H9 (cell line): ENCODE measurements at regions not wholly inside any gene's neighbourhood (a gene's known extent, or its start where the extent isn't known, plus 50 kb on each side); places are given as distances from the start of the nearest gene placed in this dataset.
"Not testable (repeated sequence)": the region's sequence is repeated elsewhere in the genome, so short reads cannot be mapped to it uniquely, and the experiment has no call there.

Experiments used
- DNase-seq: peaks from one replicate; pipeline ENCODE4 v3.0.0-alpha.2; 2017
- H2AFZ ChIP-seq: one replicate; pipeline ENCODE4 v1.6.1; 2013; ENCODE audit warnings: mild to moderate bottlenecking, low read length, control low read depth, moderate library complexity
- H2AK5ac ChIP-seq: 2 replicates; pipeline ENCODE4 v1.6.1; 2013; ENCODE audit warnings: low read length, control low read depth, mixed read lengths; ENCODE audit not compliant: insufficient read length
- H2BK120ac ChIP-seq: one replicate; pipeline ENCODE4 v1.6.1; 2013; ENCODE audit warnings: low read depth, mild to moderate bottlenecking, low read length, control low read depth, inconsistent platforms; ENCODE audit not compliant: poor library complexity, severe bottlenecking
- H2BK12ac ChIP-seq: 2 replicates; pipeline ENCODE4 v1.6.1; 2013; ENCODE audit warnings: low read length, control low read depth, mixed read lengths, low read depth; ENCODE audit not compliant: insufficient read length
- H2BK15ac ChIP-seq: 2 replicates; pipeline ENCODE4 v1.6.1; 2013; ENCODE audit warnings: low read depth, low read length, control low read depth
- H2BK20ac ChIP-seq: one replicate; pipeline ENCODE4 v1.6.1; 2013; ENCODE audit warnings: low read depth, mild to moderate bottlenecking, low read length, control low read depth, inconsistent platforms; ENCODE audit not compliant: poor library complexity, severe bottlenecking
- H2BK5ac ChIP-seq: 2 replicates; pipeline ENCODE4 v1.6.1; 2013; ENCODE audit warnings: low read length, control low read depth, mixed read lengths; ENCODE audit not compliant: insufficient read length
- H3K14ac ChIP-seq: 2 replicates; pipeline ENCODE4 v1.6.1; 2013; ENCODE audit warnings: low read length, control low read depth; ENCODE audit not compliant: insufficient read depth
- H3K18ac ChIP-seq: 2 replicates; pipeline ENCODE4 v1.6.1; 2013; ENCODE audit warnings: low read depth, mild to moderate bottlenecking, mixed read lengths, low read length, control low read depth; ENCODE audit not compliant: insufficient read length
- H3K23ac ChIP-seq: 2 replicates; pipeline ENCODE4 v1.6.1; 2013; ENCODE audit warnings: low read length, control low read depth, mixed read lengths, low read depth; ENCODE audit not compliant: insufficient read length
- H3K23me2 ChIP-seq: 2 replicates; pipeline ENCODE4 v1.6.1; 2013; ENCODE audit warnings: low read depth, mild to moderate bottlenecking, mixed read lengths, low read length, control low read depth; ENCODE audit not compliant: insufficient read length, poor library complexity, severe bottlenecking
- H3K27ac ChIP-seq: 2 replicates; pipeline ENCODE4 v1.5.1; 2013; ENCODE audit warnings: low read length, control low read depth, mixed read lengths, low read depth; ENCODE audit not compliant: insufficient read length
- H3K27me3 ChIP-seq: 2 replicates; pipeline ENCODE4 v1.6.1; 2013; ENCODE audit warnings: low read length, control low read depth, inconsistent platforms; ENCODE audit not compliant: insufficient read depth
- H3K4ac ChIP-seq: 2 replicates; pipeline ENCODE4 v1.6.1; 2013; ENCODE audit warnings: low read depth, mild to moderate bottlenecking, control low read depth, inconsistent platforms, low read length, moderate library complexity
- H3K4me1 ChIP-seq: 2 replicates; pipeline ENCODE4 v1.6.1; 2013; ENCODE audit warnings: low read length, control low read depth, inconsistent platforms; ENCODE audit not compliant: insufficient read depth
- H3K4me2 ChIP-seq: 2 replicates; pipeline ENCODE4 v1.6.1; 2013; ENCODE audit warnings: low read length, control low read depth, mixed read lengths; ENCODE audit not compliant: insufficient read length, insufficient read depth
- H3K56ac ChIP-seq: 2 replicates; pipeline ENCODE4 v1.6.1; 2013; ENCODE audit warnings: low read depth, mild to moderate bottlenecking, mixed read lengths, low read length, control low read depth; ENCODE audit not compliant: insufficient read length
- H3K79me1 ChIP-seq: 2 replicates; pipeline ENCODE4 v1.6.1; 2013; ENCODE audit warnings: low read depth, mild to moderate bottlenecking, moderate library complexity, low read length, control low read depth, inconsistent platforms; ENCODE audit not compliant: insufficient read depth, poor library complexity, severe bottlenecking
- H3K79me2 ChIP-seq: 2 replicates; pipeline ENCODE4 v1.6.1; 2013; ENCODE audit warnings: low read length, control low read depth, inconsistent platforms; ENCODE audit not compliant: insufficient read depth
- H3K9ac ChIP-seq: 2 replicates; pipeline ENCODE4 v1.6.1; 2013; ENCODE audit warnings: low read length, control low read depth, mixed read lengths; ENCODE audit not compliant: insufficient read length; ENCODE audit errors: extremely low read depth
- H3K9me3 ChIP-seq: one replicate; pipeline ENCODE4 v1.6.1; 2013; ENCODE audit warnings: low read depth, low read length, inconsistent platforms; ENCODE audit not compliant: control insufficient read depth
- H3T11ph ChIP-seq: one replicate; pipeline ENCODE4 v1.6.1; 2013; ENCODE audit warnings: mild to moderate bottlenecking, low read length, control low read depth, inconsistent platforms
- H4K20me1 ChIP-seq: one replicate; pipeline ENCODE4 v1.6.1; 2013; ENCODE audit not compliant: control insufficient read depth, insufficient read length, insufficient read depth
- H4K5ac ChIP-seq: 2 replicates; pipeline ENCODE4 v1.6.1; 2013; ENCODE audit warnings: low read depth, mild to moderate bottlenecking, mixed read lengths, low read length, control low read depth; ENCODE audit not compliant: insufficient read length
- H4K8ac ChIP-seq: replicated peaks from 2 replicates; pipeline ENCODE4 v1.6.1; 2013; ENCODE audit warnings: low read length, control low read depth, mixed read lengths, low read depth; ENCODE audit not compliant: insufficient read length
- H4K91ac ChIP-seq: 2 replicates; pipeline ENCODE4 v1.6.1; 2013; ENCODE audit warnings: low read depth, mild to moderate bottlenecking, moderate library complexity, mixed read lengths, low read length, control low read depth; ENCODE audit not compliant: insufficient read length
- H3K27ac Mint-ChIP-seq, 3 experiments: 2 replicates in 2 of 3; 3 replicates in 1 of 3; pipeline ENCODE4 v1.8.0; 2020 to 2021; ENCODE audit warnings: mixed read lengths in 3 of 3, mild to moderate bottlenecking in 1 of 3, moderate library complexity in 1 of 3
- H3K27me3 Mint-ChIP-seq: 2 replicates; pipeline ENCODE4 v1.8.0; 2021; ENCODE audit warnings: low read depth, mild to moderate bottlenecking, moderate library complexity, mixed read lengths
- H3K36me3 Mint-ChIP-seq, 3 experiments: 2 replicates in 2 of 3; 3 replicates in 1 of 3; pipeline ENCODE4 v1.8.0; 2020 to 2021; ENCODE audit warnings: low read depth in 3 of 3, mixed read lengths in 3 of 3; ENCODE audit not compliant: insufficient read depth in 1 of 3
- H3K4me1 Mint-ChIP-seq, 2 experiments: 2 replicates each; pipeline ENCODE4 v1.8.0; 2020; ENCODE audit warnings: mixed read lengths in 2 of 2
- H3K4me3 Mint-ChIP-seq, 2 experiments: 2 replicates in 1 of 2; 3 replicates in 1 of 2; pipeline ENCODE4 v1.8.0; 2020 to 2021; ENCODE audit warnings: mild to moderate bottlenecking in 2 of 2, mixed read lengths in 2 of 2, moderate library complexity in 1 of 2
- H3K9me3 Mint-ChIP-seq, 2 experiments: 2 replicates in 1 of 2; 3 replicates in 1 of 2; pipeline ENCODE4 v1.8.0; 2020; ENCODE audit warnings: mild to moderate bottlenecking in 2 of 2, mixed read lengths in 2 of 2, moderate library complexity in 1 of 2
- WGBS: extraction: QIAGEN DNeasy Blood & Tissue Kit; methylation state at CpG from one replicate; pipeline ENCODE4 v1.1.7; 2013; ENCODE audit warnings: missing lambda C conversion rate, low lambda C conversion rate, mixed read lengths; ENCODE audit not compliant: insufficient read length; ENCODE audit errors: extremely low coverage; 5-methylcytosine and 5-hydroxymethylcytosine counted together

DNA sequence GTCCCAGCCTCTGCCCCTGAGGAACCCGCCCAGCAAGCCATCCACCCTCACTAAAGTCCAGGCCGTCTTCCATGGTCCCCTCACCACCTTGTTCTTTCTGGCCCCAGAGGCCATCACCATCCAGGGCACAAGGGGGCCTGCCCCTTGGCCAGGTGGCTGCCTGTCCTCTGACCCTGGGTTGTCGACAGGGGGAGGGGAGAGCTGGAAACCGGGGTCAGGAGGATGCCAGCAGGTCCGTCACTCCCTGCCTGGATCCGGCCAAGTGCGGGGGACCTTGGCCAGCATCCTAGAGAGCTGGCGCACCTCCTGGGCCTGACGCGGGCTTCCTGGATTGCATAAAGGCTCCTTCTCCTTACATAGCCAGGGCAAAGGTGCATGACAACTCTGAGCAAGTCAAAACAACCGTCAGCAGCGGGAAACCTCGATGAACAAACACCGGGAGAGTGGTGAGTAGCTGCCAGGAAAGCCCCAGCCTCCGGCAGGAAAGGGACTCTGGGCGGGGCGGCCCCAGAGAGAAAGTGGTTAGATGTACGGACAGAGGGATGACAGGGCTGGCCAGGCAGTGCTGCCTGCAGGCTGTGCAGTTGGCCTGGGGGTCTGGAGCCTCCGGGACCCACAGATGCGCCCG, 4461.2 kb upstream of the TPTE start:
- H3T11ph ChIP-seq, DNase-seq, H3K27ac Mint-ChIP-seq, H3K4ac ChIP-seq, H2AFZ ChIP-seq, H2BK5ac ChIP-seq, H2BK120ac ChIP-seq, H3K36me3 Mint-ChIP-seq, H3K27ac ChIP-seq, H2AK5ac ChIP-seq, H3K4me2 ChIP-seq, H4K91ac ChIP-seq, H3K27me3 ChIP-seq, H4K20me1 ChIP-seq, H3K56ac ChIP-seq, H2BK12ac ChIP-seq, H2BK15ac ChIP-seq, H3K4me3 Mint-ChIP-seq, H3K4me1 ChIP-seq, H3K9me3 ChIP-seq, H3K9ac ChIP-seq, H3K79me2 ChIP-seq, H3K27me3 Mint-ChIP-seq, H3K9me3 Mint-ChIP-seq, H3K14ac ChIP-seq, H3K18ac ChIP-seq, H3K23me2 ChIP-seq, H3K79me1 ChIP-seq, H3K23ac ChIP-seq, H4K5ac ChIP-seq, H3K4me1 Mint-ChIP-seq, H4K8ac ChIP-seq, H2BK20ac ChIP-seq: not testable (repeated sequence)
- no CpG with 5 or more reads among the region's 21 CpGs for WGBS

- H3K4me2 ChIP-seq, H3K56ac ChIP-seq, H3T11ph ChIP-seq, H3K9me3 ChIP-seq, H2BK5ac ChIP-seq, H4K20me1 ChIP-seq, H3K9ac ChIP-seq, H3K27ac Mint-ChIP-seq, DNase-seq, H3K4me1 Mint-ChIP-seq, H3K79me1 ChIP-seq, H2AFZ ChIP-seq, H2BK20ac ChIP-seq, H2BK15ac ChIP-seq, H3K4me3 Mint-ChIP-seq, H4K5ac ChIP-seq, H3K36me3 Mint-ChIP-seq, H3K79me2 ChIP-seq, H3K23me2 ChIP-seq, H3K27ac ChIP-seq, H3K14ac ChIP-seq, H2BK120ac ChIP-seq, H2BK12ac ChIP-seq, H3K4ac ChIP-seq, H3K27me3 Mint-ChIP-seq, H3K9me3 Mint-ChIP-seq, H3K27me3 ChIP-seq, H3K23ac ChIP-seq, H4K8ac ChIP-seq, H4K91ac ChIP-seq, H3K4me1 ChIP-seq, H2AK5ac ChIP-seq, H3K18ac ChIP-seq: not testable (repeated sequence)
- no CpG with 5 or more reads among the region's 17 CpGs for WGBS
These were observed 4454.9 kb upstream of the TPTE start for GRCh38 chr21:6066320-6066985.
